Retina (tissue), 1 donor: ENCODE measurements at regions not wholly inside any gene's neighbourhood (a gene's known extent, or its start where the extent isn't known, plus 50 kb on each side); places are given as distances from the start of the nearest gene placed in this dataset.

Experiments
- DNase-seq: peaks from one replicate; pipeline ENCODE4 v3.0.0-alpha.2; 2016

DNA sequence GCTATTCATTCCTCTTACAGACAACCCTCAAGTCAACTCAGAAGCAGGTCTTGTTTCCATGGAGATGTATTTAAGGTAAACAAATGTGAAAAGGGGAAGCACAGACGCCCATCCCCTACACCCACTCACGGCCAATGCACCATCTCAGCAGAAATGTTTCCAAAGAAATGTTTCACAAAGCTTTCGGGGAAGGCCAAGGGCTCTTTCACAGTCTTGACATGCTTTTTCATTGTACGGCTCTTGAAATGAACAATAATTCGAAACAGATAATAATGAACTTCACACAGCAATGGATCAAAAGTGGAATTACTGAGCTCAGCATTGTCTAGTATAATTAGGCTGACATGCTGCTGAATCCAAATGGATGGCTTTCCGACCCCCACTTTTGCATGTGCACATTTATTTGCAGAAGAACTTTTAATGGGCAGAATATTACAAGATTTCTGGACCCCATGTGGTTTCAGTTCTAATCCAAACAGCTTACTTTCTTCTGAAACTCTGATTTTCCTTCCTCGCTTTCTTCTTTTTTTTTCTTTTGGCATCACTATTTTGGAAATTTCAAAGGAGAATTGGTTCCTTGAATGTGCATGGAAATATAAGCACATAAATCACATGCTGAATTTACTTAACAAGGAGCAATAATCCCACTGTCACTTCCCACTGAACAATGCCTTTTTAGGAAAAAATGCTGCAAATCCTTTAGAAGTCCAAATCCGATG is 160.9 kb downstream of the SMIM20 start:
- peak; percentile 49 for DNase-seq

- no peak for DNase-seq
These were observed 161.6 kb downstream of the SMIM20 start for GRCh38 chr4:26075583-26075982.

GRCh38 chr4:26076000-26076587 is 162.1 kb downstream of the SMIM20 start:
- DNase-seq, result no peak

DNA sequence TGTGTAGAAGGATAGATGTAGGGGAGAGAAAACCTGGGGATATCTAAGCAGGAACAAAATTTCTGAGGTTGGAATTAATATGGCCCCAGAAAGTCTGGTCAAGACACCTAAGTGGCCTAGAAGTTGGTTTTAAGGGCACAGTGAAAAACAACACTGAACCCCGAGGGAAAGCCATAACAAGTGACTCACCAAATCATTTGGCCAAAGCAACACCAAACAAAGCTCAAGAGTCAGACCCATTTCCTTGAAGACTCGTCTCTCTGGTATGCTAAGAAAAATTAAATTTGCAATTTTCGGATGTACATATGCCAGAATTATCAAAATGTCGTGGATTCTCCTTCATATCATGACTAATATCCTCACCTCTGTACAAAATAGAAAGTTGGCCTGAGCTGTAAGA is 162.9 kb downstream of the SMIM20 start:
- DNase-seq, result no peak

- no peak for DNase-seq
These were observed 163.7 kb downstream of the SMIM20 start for GRCh38 chr4:26077756-26078155.

GRCh38 chr4:26080870-26081628 is 167.0 kb downstream of the SMIM20 start:
- no peak for DNase-seq

DNA sequence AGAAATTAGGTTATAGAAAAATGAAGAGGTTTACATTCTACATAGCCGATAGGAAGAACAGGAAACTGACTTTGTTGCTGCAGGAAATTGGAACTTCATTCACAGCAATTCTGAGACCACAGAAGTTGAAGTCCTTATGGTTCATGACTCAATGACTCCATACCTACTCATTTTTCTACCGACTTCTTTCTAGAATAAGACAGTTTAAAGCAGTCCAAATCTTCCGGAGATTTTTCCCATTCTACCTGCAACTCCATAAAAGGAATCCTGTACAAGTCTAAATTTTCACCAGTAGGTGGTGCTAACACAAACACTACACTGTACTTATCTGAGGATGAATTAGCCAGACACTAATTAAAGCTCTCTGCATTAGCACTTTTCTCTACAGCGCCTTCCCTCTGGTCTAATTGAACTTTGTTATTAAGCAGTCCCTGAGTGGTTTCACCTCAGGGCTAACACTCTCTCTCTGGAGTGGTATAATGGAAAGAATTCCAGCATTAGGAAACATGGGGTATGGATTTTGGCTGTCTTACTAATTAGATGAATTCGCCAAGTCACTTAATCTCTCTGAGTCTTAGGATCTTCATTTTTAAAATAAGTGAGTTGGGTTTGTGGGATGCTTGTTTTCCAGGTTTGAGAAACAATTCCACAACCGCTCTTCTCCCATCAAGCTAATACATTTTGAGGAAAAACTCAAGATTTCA is 167.9 kb downstream of the SMIM20 start:
- peak; percentile 57 for DNase-seq

GRCh38 chr4:26082565-26082964 is 168.5 kb downstream of the SMIM20 start:
- DNase-seq, result no peak

- DNase-seq, result peak; percentile 33
These were observed 170.0 kb downstream of the SMIM20 start for GRCh38 chr4:26083987-26084386.

DNA sequence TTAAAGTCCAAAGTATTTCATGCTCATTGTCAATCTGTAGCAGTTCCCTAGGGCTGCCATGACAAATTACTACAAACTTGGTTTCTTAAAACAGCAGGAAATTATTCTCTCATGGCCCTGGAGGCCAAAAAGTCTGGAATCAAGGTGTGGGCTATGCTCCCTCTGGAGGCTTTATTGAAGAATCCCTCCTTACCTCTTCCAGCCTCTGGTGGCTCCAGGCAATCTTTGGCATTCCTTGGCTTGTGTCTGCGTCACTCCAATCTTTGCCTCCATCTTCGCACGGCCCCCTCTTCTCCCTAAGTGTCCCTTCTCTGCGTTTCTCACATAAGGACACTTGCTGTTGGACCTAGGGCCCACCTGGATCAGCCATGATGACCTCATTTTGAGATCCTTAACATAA is 170.4 kb downstream of the SMIM20 start:
- DNase-seq, result no peak

DNA sequence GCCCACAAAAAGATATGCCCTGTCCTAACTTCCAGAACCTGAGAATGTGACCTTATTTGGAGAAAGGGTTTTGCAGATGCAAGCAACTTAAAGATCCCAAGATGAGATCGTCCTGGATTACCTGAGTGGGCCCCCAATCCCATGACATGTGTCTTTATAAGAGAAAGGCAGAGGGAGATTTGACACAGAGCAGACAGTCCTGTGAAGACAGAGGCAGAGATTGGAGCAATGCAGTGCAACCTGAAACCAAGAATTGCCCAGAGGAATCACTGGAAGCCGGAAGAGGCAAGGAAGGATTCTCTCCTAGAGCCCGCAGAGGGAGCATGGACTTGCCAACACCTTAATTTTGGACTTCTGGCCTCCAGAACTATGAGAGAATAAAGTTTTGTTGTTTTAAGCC is 171.5 kb downstream of the SMIM20 start:
- DNase-seq, result no peak

DNA sequence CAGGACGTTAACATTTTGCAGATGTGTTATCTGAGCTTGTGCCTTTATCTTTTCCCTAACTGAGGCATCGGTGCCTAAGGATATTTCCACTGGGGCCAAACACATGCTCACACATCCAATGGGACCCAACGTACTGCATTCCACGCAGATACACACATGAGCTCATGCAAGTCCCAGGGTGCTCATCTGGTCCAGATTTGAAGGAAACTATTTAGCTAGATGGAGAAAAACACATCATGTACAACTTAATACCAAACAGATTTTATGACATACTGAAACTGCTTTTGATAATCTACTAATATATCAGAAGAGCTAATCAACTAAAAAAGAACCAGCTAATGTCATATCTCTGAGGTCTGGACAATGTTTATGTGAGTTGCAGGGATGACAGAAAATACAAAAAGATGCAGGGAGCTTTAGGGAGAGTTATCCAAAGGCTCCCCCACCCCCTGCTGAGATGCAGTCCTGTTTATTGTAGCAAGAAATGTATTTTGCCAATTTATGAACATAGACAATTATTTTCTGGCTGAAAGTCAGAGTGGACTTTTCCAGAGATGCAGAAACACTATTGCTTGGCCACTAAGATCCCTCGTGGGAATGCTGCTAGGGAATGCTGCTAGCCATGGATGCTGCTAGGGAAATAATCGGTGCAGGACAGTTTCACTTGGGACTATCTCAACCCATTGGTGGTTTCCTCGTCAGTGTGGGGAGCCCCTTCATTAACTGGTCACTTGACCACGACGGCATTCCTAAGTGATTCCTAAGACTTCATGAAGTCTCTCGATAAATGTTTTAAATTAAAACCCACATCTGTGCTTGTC is 172.8 kb downstream of the SMIM20 start:
- DNase-seq, result no peak

GRCh38 chr4:26088433-26088928 is 174.5 kb downstream of the SMIM20 start:
- no peak for DNase-seq

DNA sequence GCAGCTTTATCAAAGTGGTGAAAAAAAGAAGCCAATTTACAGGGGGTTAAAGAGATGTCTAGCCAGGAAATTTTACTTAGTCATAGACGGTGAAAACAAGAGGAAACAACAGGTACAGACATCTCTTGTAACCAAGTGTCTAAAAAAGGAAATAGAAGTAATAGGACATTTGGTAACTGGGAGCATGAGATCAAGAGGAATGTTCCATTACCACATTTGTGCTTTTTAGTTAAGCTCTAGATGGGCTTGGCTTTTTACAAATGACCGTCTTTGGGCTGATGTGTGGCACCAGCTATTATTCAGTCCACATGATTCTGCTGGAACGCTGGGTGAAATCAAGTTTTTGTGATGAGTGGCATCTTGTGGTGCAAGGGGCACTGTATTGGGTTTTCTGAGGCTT is 179.5 kb downstream of the SMIM20 start:
- no peak for DNase-seq

DNA sequence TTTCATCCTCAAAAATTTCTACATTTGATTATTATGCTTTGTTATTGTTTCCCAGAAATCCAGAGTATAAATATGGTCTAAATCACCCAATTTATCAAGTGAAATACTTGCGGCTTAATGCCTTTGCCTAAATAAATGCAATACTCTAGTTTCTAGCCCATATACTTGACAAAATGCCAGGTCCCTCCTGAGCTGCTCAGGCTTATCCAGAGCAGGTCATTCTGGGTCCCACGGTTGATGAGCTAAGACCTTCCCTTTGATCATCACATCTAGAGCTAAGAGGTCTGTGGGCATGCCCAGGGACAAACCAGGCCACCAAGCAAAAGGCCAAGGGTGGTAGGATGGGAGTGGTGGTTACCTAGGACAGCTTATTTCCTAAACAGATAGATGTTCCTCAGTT is 180.1 kb downstream of the SMIM20 start:
- DNase-seq, result no peak

- no peak for DNase-seq
These were observed 180.9 kb downstream of the SMIM20 start for GRCh38 chr4:26094911-26095310.

DNA sequence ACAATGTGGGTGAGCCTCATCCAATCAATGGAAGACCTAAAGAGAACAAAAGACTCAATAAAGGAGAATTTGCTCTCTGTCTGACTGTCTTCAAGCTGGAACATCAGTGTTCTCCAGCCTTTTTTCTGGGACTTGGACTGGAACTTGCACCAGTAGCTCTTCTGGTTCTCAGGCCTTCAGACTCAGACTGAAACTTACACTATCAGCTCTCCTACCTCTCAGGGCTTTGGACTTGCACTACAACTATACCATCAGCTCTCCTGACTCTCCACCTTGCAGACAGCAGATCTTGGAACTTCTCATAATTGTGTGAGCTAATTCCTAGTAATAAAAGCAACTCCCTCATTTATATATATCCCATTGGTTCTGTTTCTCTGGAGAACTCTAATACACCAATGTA is 185.9 kb downstream of the SMIM20 start:
- DNase-seq, result no peak

DNA sequence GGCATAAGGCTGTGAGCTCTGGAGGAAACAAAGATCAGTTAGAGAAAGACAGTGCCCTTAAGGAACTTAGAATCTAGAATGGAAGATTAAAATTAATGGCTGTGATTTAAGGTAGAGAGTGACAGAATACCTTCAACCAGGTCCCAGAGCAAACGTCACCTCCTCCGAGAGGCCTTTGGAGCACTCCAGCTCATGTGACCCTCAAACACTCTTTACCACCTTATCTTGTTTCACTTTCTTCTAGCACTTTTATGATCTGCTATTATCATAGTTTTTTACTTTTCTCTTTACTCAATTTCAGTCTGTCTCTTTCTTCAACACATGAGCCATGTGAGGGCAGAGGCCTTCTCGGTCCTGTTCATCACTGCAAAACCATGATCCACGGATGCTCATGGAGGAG is 187.0 kb downstream of the SMIM20 start:
- DNase-seq, result no peak

- no peak for DNase-seq
These were observed 190.2 kb downstream of the SMIM20 start for GRCh38 chr4:26104056-26104685.

- DNase-seq, result no peak
These were observed 191.3 kb downstream of the SMIM20 start for GRCh38 chr4:26105337-26105736.

DNA sequence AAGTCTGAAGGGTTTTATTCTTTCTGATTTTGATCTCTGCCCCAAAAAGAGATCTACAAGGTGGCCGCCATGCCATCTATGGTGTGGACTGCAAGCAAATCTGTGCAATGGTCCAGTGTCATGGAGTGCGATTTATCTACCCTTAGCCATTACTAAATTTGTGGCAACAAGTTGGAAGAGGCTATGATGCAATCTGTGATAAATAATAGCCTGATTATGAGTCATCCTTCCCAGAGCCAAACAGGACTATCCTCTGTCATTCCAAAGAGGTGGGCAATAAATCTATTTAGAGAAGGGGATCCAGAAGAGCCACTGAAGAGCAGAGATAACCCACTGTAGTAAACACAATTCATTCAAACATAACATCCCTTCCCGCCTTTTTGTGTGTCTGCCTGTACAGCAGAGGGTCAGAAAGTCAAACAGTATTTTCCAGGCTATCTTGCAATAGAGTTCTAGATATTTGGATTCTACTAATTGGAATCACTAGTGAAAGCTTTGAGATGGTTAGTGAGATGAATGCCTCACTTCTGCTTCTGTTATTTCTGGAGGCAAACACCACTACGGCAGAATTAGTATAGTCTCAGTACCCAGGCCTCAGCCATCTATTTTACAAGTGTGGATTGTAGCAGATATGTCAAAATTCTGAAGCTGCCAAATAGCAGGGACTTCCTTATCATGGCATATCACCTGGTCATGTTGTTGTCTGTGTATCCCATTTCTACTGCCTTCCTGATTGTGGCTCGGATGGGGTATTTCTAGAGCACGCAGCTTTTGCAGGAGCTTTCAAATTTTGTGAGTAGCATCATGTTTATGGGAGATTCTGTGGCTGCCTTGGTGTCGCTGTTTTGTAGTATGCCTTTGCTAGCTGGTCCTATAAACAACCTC is 192.0 kb downstream of the SMIM20 start:
- DNase-seq, result no peak
